ENCODE measurements at regions not wholly inside any gene's neighbourhood (a gene's known extent, or its start where the extent isn't known, plus 50 kb on each side); places are given as distances from the start of the nearest gene placed in this dataset.

DNA sequence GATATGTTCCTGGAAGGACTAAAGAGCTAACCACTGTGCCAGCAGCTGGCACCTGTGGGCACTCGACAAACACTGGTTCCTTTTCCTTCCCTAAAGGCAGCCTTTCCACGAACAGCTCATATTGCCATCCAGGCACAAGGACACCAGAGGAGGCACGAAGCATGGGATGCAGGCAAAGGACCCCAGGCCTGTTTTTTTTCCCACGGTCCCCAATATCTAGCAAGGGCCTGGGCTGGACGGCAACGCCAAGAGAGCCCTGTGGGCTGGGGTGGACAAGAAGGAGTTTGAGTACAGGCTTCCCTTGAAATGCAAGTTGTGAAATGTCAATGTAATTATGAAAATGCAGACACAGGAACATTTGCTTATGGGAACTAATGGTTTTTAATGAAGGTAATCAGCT is 135.9 kb downstream of the CYP26B1 start (continued):
- TF ChIP-seq CHD7 (IDR thresholded peaks at IDR 0.05; ENCODE audit: low read depth, low read length): no peak

All from K562 (cell line).